GM21723 (cell line): ENCODE measurements at regions not wholly inside any gene's neighbourhood (a gene's known extent, or its start where the extent isn't known, plus 50 kb on each side); places are given as distances from the start of the nearest gene placed in this dataset.
"Not testable (repeated sequence)": the region's sequence is repeated elsewhere in the genome, so short reads cannot be mapped to it uniquely, and the experiment has no call there.

Experiments
- ATAC-seq: cut with Tn5 transposase; IDR thresholded peaks from one replicate; pipeline ENCODE4 v1.9.1; 2021; ENCODE audit warnings: mild to moderate bottlenecking, moderate library complexity; ENCODE audit not compliant: unreplicated experiment

DNA sequence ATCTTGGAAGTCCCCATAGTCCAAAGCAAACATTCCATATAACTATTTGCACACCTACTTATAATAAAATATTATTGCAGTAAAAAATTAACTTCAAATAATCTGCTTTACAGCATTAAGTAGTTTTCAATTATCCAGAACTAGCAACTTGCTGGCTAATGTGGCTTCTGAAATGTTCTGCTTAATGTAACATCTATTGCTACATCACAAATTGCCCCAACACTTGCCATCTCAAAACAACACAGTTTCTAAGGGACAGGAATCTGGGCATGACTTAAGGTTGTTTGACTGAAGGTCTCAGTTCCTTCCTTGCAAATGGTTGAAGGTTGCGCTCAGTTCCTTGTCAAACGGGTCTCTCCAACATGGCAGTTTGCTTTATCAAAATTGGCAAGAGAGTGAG is 378.5 kb upstream of the SEMA3C start:
- no peak for ATAC-seq

DNA sequence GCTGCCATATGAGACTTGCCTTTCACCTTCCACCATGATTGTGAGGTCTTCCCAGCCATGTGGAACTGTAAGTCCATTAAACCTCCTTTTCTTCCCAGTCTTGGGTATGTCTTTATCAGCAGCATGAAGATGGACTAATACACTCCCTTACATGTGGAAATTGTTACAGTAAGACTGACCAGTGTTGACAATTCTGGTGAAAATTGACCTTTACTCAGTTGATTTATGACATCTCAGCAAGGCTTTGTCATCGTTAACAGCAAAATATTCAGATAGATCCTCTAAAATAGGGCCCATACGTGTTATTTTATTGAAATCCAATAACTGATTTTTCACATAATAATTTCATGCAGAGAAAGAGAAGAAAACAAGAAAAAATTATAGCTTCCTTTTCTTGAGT is 377.9 kb upstream of the SEMA3C start:
- no peak for ATAC-seq

DNA sequence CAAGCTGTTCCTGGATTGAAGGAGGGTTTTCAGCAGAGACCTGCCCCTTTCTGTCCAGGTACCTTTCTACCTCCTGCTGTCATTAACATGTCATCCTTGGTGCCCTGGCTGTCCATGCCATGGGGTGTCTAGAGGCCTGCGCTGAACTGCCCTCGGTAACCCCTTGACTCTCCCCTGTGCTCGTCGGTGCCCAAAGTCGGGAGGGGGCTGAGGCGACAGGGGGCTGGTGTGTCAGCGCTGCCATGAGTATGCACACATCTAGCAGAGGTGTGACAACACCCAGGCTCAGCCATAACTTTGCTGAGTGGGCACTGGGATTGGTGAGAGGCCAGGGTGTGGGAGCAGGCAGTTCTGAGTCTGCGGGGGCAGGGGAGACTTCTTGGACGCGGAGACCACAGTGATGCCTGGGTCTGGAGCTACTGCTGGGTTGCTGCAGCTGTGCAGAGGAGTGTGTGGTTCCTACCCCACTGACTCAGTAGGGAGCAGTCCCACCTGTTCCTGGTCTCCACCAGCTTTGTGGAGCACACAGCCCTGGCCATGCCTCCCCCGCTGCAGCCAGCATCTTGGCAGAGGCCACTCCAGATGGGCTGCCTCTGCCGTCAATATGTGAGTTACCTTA is 376.2 kb upstream of the SEMA3C start:
- no peak for ATAC-seq

DNA sequence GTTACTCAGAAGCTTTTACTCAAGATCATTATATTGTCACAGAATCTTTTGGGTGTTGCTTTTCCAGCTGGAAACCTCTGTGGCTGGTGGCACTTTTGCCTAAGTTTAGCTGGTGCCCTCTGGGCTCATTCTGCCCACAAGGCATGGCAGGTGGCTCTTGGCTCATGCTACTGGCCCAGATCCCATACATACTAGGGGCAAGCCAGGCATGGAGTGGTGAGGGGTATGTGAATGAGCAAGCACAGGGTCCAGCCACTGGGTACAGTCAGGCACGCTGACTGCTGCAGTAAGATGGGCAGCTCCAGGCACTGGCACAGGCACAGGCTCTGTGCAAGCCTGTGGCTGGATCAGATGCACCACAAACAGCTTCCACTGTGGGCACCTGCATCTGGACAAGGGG is 375.0 kb upstream of the SEMA3C start:
- no peak for ATAC-seq

DNA sequence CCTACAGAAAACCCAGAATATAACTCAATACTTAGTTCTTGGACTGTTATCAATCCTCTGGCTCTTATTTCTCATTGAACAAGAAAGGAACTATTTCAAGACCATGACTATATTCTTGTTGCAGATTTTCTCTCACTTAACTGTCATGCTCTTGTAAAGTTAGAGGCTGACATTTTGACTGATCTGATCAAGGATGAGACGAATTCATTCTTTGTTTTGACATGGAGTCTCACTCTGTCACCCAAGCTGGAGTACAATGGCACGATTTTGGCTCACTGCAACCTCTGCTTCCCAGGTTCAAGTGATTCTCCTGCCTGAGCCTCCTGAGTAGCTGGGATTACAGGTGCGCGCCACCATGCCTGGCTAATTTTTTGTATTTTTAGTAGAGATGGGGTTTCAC is 367.9 kb upstream of the SEMA3C start:
- not testable (repeated sequence) for ATAC-seq

DNA sequence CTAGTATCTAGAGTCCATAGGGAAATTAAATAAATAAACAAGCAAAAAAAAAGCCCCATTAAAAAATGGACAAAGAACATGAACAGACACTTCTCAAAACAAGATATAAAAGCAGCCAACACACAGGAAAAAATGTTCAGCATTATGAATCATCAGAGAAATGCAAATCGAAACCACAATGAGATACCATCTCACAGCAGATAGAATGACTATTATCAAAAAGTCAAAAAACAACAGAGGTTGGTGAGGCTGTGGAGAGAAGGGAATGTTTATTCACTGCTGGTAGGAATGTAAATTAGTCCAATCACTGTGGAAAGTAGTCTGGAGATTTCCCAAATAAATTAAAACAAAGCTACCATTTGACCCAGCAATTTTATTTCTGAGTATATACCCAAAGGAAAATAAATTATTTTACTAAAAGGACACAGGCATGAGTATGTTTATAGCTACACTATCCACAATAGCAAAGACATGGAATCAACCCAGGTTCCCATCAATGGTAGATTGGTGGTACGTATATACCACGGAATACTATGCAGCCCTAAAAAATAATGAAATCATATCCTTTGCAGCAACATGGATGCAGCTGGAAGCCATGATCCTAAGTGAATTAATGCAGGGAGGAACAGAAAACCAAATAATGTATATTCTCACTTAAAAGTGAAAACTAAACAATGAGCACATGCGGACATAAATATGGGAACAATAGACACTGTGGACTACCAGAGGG is 366.5 kb upstream of the SEMA3C start:
- no peak for ATAC-seq

DNA sequence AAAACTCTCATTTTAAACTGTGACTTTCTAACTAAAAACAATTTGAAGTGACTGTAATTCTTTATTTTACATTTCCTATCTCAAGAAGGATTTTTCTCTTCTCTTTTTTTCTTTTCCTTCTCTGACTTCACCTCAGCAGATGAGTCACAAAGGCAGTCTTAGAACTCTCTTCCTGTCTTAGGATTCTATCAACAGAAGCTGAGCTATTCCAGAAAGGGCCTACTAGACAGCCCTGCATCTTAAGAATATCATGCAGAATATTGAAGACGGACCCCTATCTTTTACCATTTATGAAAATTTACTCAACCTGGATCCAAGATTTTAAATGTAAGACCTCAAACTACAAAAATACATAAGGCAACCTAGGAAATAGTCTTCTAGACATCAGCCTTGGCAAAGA is 365.7 kb upstream of the SEMA3C start:
- ATAC-seq = no peak

DNA sequence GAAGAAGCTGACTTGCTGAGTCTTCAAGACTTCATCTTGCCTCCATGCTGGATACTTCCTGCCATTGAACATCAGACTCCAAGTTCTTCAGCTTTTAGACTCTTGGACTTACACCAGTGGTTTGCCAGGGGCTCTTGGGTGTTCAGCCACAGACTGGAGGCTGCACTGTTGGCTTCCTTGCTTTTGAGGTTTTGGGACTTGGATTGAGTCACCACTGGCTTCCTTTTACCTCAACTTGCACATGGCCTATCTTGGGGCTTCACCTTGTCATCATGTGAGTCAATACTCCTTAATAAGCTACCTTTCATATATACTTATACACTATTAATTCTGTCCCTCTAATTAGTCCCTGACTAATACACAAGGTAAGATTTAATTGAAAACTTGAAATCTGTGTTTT is 361.7 kb upstream of the SEMA3C start:
- no peak for ATAC-seq

DNA sequence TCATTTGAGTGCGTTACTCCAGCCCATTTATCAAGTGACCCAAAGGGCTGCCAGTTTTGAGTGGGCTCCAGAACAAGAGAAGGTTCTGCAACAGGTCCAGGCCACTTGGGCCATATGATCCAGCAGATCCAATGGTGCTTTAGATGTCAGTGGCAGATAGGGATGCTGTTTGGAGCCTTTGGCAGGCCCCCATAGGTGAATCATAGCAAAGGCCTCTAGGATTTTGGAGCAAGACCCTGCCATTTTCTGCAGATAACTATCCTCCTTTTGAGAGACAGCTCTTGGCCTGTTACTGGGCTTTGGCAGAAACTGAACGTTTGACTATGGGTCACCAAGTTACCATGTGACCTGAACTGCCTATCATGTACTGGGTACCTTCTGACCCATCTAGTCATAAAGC is 358.8 kb upstream of the SEMA3C start:
- no peak for ATAC-seq

DNA sequence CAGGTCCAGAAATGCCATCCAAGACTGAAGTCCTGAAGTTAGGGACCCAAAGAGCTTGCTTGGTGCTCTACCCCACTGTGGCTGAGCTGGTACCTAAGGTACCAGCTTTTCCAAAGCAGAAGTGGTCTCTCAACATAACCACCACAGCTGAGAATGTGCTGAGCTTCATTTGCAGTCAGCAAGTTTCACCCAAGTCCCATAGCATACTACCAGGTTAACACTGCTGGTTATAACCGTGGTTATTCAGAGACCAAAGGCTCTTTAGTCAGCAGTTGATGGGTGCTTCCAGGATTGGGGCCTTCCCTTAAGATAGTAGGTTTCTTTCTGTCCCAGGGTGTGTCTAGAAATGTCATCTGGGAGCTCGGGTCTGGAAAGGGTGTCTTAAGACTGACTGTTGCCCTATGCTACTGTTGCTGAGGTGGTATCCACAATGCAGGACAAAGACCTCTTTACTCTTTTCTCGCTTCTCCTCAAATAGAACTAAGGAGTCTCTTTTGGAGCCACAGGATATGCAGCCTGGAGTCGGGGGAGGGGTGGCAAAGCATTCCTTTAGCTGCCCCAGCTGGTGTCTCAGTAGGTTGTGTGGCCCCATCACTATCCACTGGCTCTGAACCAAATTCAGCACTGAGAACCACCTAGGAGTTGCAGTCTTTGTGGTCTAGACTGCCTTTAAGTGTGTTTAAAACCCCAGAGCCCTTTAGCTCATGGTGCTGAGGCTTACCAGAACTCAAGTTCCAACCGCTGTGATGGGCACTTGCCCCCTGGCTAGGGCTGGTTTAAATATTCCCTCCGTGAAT is 354.9 kb upstream of the SEMA3C start:
- no peak for ATAC-seq

DNA sequence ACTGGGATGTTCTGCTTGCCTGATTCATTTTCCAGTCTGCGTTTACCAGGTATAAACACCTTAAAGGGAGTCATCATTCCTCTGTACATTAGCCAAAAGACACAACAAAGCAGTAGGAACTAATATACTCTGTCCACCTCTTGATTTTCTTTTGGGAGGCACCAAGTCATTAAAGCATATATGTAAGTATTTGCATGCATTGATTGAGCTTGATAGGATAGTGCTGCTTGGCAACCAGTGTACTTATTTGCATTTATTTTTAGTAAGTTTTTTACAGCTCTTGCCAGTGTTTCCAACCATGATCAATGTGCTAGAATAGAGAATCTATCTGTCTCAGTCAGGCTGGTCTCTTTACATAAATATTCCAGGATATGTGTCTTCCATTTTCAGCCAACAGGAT is 353.3 kb upstream of the SEMA3C start:
- ATAC-seq = no peak

DNA sequence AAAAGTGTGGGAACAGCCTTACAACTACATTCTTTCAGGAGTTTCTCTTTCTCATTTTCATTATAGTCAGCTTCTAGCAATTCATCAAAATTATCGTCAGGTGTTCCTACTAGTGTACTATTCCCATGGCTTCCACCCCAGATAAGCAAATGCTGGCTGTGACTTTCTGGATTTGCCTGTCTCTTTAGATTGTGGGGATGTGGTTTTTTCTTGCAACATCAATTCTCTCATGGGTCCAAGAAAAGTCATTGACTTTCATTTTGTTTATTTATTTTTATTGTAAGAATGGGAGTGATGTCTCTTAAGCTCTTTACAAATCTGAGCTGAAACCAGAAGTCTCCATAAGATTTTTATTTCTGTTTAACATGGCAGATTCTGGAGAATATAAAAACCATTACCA is 349.7 kb upstream of the SEMA3C start:
- ATAC-seq = no peak

DNA sequence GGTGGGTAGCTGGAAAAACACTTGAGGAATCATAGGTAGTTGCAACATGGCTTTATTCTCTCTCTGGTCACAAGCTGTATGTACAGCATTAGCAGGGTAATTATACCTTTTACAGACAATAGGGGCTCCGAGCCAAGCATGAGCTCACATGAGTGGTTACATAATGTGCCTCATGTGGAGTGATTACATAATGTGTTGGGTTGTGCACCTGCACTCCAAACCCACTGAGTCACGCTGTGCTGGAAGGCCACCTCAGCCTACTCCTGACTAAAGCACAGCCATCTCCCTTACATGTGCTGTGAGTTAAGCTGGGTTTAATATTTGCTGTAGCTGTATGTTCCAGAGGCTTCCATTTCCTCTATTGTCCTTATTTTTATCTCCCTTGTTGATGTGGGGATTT is 348.7 kb upstream of the SEMA3C start:
- ATAC-seq = no peak

DNA sequence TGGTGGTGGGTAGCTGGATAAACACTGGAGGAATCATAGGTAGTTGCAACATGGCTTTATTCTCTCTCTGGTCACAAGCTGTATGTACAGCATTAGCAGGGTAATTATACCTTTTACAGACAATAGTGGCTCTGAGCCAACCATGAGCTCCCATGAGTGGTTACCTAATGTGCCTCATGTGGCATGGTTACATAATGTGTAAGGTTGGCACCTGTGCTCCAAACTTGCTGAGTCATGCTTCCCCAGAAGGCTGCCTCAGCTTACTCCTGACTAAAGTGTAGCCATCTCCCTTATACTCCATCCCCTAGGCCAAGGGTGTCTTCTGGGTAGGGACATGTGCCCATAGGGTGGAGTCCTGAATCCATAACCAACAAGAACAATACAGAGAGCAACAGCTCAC is 345.3 kb upstream of the SEMA3C start:
- ATAC-seq = no peak

DNA sequence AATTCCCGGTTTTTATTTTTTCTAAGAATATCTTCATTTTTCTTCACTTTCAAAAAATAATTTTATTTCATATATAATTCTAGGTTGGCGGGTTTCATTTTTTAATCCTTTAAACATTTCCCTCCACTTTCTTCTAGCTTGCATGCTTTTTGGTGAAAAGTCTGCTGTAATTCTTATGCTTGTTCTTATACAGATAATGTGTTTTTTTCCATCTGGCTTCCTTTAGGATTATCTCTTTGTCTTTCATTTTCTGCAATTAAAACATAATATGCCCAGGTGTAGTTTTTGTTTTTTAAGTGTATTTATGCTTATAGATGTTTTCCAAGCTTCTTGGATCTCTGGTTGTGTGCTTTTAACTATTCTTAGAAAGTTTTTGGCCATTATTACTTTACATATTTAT is 341.3 kb upstream of the SEMA3C start:
- no peak for ATAC-seq

DNA sequence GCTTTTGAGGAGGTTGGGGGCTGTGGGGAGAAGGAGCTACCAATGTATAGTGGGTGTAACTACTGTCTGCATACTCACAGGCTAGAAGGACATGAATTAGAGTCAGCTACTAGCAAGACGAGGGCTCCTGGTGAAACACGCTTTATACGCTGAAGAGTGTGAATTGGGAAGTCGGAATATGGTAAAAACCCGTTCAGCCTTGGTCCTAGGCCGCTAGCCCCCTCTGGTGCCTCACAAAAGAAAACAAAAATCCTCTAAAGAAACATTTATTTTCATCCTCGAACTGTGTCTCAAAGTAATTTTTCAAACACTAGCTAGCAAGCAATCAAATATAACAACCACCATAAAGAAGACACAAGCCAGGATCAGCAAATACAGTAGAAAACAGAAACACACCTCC is 338.1 kb upstream of the SEMA3C start:
- no peak for ATAC-seq

DNA sequence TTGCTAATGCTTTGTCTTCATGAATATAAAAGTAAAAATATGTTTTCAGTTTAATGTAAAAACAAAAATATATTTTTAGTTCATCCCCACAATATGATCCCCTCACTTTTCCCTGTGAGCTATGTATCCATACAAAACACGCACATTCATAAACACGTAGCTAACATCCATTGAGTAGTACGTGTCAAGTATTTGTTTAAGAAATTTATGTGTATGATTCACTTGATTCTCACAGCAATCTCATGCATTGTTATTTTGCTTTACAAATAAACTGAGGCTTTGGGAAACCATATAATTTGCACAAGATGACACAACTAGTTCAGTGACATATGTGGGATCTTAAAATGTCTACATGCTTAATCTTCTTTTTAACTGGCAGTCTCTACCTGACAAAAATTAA is 329.6 kb upstream of the SEMA3C start:
- no peak for ATAC-seq

DNA sequence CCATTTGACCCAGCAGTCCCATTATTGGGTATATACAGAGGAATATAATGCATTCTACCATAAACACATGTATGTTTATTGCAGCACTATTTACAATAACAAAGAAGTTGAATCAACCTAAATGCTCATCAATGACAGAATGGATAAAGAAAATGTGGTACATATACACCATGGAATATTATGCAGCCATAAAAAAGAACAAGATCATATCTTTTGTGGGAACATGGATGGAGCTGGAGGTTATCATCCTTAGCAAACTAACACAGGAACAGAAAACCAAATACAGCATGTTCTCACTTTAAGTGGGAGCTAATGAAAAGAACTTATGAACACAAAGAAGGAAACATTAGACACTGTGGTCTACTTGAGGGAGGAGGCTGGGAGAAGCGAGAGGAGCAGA is 328.5 kb upstream of the SEMA3C start:
- ATAC-seq = not testable (repeated sequence)

DNA sequence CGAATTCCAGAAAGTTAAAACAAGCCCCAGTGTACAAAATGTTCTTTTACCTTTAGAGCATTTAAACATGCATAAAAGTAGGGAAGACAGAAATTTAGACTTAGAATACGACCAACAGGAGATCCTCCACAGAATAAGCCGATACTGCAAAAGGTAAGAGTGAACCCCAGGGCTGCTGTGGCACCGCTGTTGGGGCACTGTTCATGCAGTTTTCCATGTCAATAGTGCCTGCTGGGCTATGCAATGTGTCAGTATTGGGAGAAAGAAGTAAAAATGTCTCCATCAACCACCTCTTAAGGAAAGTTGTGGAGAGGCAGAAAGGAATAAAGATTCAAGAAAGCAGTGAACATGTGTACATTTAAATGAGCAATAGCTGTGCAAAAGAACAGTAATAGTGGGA is 326.5 kb upstream of the SEMA3C start:
- ATAC-seq = no peak

DNA sequence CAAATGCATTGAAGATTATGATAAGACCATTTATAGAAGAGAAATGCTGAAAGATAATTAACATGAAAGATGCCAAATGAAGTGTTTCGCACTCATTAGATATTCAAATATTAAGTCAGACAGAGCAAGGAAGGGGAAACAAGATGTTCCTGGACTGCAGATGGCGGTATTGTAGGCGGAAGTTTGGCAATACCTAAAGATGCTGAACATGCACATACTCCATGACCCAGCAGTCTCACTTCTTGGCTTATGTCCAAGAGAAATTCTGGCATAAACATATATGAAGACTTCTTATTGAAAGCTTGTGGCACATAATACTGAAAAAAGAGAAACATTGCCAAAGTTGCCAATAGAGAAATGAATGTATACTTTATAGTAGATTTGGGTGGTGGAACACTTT is 325.4 kb upstream of the SEMA3C start:
- no peak for ATAC-seq

DNA sequence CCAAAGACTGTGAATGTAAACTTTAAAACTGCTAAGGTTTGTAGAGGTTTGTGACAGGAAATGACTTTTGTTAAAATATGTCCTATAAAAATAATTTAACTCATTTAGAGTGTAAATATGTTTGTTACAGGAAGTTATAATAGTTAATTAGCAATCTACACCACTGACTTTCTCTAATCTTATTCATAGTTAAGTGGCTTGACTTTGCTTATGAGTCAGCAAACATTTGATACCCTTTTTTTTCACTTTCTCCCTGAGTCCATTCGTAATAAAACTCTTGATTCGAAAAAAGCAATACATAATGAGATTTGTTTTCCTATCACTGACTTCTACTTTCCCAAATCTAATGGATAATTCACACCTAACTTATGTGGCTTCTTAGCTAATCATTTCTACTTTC is 317.7 kb upstream of the SEMA3C start:
- no peak for ATAC-seq

DNA sequence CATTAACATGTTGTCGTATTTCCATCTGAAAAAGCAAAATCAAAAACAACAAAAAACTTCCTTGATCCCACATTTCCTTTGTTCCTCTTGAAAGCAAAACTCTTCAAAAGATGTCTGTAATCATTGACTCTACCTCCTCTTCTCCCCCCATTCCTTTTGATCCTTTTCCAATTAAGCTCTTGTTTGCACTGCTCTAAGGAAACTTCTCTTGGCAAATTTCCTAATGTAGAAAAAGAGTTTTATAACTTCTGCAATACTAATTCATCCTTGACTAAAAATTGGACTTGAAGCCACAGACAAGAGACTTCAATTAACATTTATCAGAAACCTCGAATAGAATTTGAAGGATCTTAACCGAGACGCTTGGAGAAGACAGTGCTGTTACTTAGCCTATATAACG is 317.1 kb upstream of the SEMA3C start:
- no peak for ATAC-seq
